ENCODE measurements at regions not wholly inside any gene's neighbourhood (a gene's known extent, or its start where the extent isn't known, plus 50 kb on each side); places are given as distances from the start of the nearest gene placed in this dataset.

GRCh38 chr2:19078709-19079108 lies 279.7 kb downstream of the OSR1 start:
- no peak for TF ChIP-seq POLR2A (IDR thresholded peaks at IDR 0.05)
- TF ChIP-seq, protein P1, sequence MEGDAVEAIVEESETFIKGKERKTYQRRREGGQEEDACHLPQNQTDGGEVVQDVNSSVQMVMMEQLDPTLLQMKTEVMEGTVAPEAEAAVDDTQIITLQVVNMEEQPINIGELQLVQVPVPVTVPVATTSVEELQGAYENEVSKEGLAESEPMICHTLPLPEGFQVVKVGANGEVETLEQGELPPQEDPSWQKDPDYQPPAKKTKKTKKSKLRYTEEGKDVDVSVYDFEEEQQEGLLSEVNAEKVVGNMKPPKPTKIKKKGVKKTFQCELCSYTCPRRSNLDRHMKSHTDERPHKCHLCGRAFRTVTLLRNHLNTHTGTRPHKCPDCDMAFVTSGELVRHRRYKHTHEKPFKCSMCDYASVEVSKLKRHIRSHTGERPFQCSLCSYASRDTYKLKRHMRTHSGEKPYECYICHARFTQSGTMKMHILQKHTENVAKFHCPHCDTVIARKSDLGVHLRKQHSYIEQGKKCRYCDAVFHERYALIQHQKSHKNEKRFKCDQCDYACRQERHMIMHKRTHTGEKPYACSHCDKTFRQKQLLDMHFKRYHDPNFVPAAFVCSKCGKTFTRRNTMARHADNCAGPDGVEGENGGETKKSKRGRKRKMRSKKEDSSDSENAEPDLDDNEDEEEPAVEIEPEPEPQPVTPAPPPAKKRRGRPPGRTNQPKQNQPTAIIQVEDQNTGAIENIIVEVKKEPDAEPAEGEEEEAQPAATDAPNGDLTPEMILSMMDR (IDR thresholded peaks at IDR 0.05), result no peak

Data from suprapubic skin (tissue), 3 donors.